ENCODE measurements at regions not wholly inside any gene's neighbourhood (a gene's known extent, or its start where the extent isn't known, plus 50 kb on each side); places are given as distances from the start of the nearest gene placed in this dataset.

GRCh38 chr1:157382351-157382750, 170.0 kb downstream of the FCRL5 start (continued):
- TF ChIP-seq CTCF (IDR thresholded peaks at IDR 0.05 in 2 of 3, conservative IDR thresholded peaks at IDR 0.05 in 1 of 3; ENCODE audit: borderline replicate concordance in 1 of 3, insufficient read depth in 1 of 3, low read depth in 2 of 3, low read length in 2 of 3) (no peak), SRF (IDR thresholded peaks at IDR 0.05; ENCODE audit: low read depth) (no peak)

- POLR2A ChIA-PET: no interaction called here
- intact Hi-C loops (cut with micrococcal nuclease): no loop called here
Measured at GRCh38 chr1:157380523-157380922, 171.8 kb downstream of the FCRL5 start.

More at GRCh38 chr1:157380523-157380922, 171.8 kb downstream of the FCRL5 start:
- peaks cover 0 to 8% of the 10 kb centered on the region in 2 experiments; a peak in 2 of 4 replicates for H3K4me1 ChIP-seq (ENCODE audit: control insufficient read depth in 1 of 2, insufficient read depth in 2 of 2, low read length in 2 of 2)
- no peak overlapping the region for H3K4me2 ChIP-seq (ENCODE audit: low read length)
- BruUV-seq (replicated peaks): no TSS peak
- no peaks in the 10 kb centered on the region for H4K20me1 ChIP-seq (ENCODE audit: insufficient read depth)
- no peaks in the 10 kb centered on the region for H3K9me3 ChIP-seq (ENCODE audit: control insufficient read depth in 1 of 2, insufficient read depth in 1 of 2, low read depth in 1 of 2, low read length in 2 of 2)
- ChIA-PET CTCF (interaction anchor here (0.5 kb wide), 1 partner anchor 108 kb away, joined by 3 read pairs; no protein-coding TSS in a partner anchor), RAD21 (ENCODE audit: low non-redundant PET in 1 of 2, low total read pairs in 2 of 2, uncharacterized antibody in 2 of 2, unreplicated experiment in 2 of 2) (no interaction called here)
- H2AFZ ChIP-seq (ENCODE audit: low read depth, low read length, poor library complexity, severe bottlenecking): no peak overlapping the region
- ATAC-seq (no peak), DNase-seq (ENCODE audit: low read depth, low spot score) (no peak)
- TF ChIP-seq EZH2 (IDR thresholded peaks at IDR 0.05) (no peak), RAD21 (IDR thresholded peaks at IDR 0.05; ENCODE audit: low read depth) (no peak), ELF1 (IDR thresholded peaks at IDR 0.05; ENCODE audit: borderline replicate concordance, low read depth) (no peak), CEBPB (IDR thresholded peaks at IDR 0.05; ENCODE audit: low read depth) (no peak), YY1 (IDR thresholded peaks at IDR 0.05; ENCODE audit: extremely low read depth, insufficient replicate concordance, low read depth, low read length) (no peak), POLR2AphosphoS5 (IDR thresholded peaks at IDR 0.05; ENCODE audit: low read depth, low read length) (no peak), SP1 (IDR thresholded peaks at IDR 0.05; ENCODE audit: low read depth) (no peak), ZBTB33 (IDR thresholded peaks at IDR 0.05; ENCODE audit: extremely low read depth, insufficient replicate concordance, low read length) (no peak)
- H3K79me2 ChIP-seq (ENCODE audit: insufficient read depth, low read length): no peaks in the 10 kb centered on the region
- H3K9me2 ChIP-seq (ENCODE audit: insufficient read depth): no peaks in the 10 kb centered on the region
- no peaks in the 10 kb centered on the region for H3K36me3 ChIP-seq (ENCODE audit: control insufficient read depth in 1 of 2, insufficient read depth in 2 of 2, low read length in 2 of 2)
- H3K9ac ChIP-seq (ENCODE audit: low read length): no peak overlapping the region
- H3K27ac ChIP-seq (ENCODE audit: low read depth, low read length): no peak overlapping the region
- H3K27me3 ChIP-seq (ENCODE audit: insufficient read depth, low read length): peaks cover 42% of the 10 kb centered on the region
- no peak overlapping the region for H3K4me3 ChIP-seq (replicated peaks in 1 of 2; ENCODE audit: low read depth in 1 of 2, low read length in 2 of 2)
